Cardiac fibroblast (primary cell): ENCODE measurements at regions not wholly inside any gene's neighbourhood (a gene's known extent, or its start where the extent isn't known, plus 50 kb on each side); places are given as distances from the start of the nearest gene placed in this dataset.

Experiments used
- DNase-seq, 2 donors: peaks; one replicate each; pipeline versions ENCODE4 v3.0.0 to v3.0.0-alpha.2; 2010; ENCODE audit warnings: low read depth in 2 of 2
- H3K4me3 ChIP-seq, 2 donors: replicated peaks in 1 of 2; 1 replicate in 1 of 2; 2 replicates in 1 of 2; pipeline ENCODE4 v1.5.1; 2011; ENCODE audit warnings: low read depth in 2 of 2, low read length in 2 of 2, mild to moderate bottlenecking in 2 of 2, moderate library complexity in 1 of 2
- TF ChIP-seq, protein P1 (sequence below): IDR thresholded peaks from one replicate; pipeline ENCODE4 v1.5.1; 2011; ENCODE audit warnings: low read depth, mild to moderate bottlenecking, low read length, inconsistent platforms

DNA sequence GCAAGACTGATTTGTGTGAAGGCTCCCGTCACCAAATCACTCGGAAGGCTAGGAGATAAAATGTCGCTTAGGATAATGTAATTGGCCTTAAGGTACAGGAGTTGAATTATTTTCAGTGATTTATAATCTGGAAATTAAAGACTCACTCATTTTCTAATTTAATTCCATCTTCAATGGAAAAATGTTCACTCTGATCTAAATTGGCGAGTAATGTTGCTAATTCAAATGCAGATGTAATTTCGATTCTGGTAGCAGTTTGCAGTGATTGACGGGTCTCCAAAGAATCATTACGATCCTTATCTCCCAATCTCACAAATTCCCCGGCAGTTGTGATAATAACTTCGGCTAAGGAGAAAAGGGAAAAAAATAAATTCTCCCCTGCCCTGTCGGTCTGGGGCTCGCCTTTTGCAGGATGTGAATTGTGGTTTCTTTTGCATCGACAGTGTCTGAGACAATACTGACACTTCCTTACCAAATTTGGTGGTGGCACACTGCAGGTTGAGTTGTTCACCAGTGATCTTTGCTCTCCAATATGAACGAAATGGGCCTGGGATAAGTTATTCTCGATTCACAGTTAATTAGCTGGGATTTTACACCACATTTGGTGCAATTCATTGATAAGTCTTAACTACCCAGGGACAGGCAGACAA, 215.1 kb upstream of the GPR26 start:
- TF ChIP-seq, protein P1, sequence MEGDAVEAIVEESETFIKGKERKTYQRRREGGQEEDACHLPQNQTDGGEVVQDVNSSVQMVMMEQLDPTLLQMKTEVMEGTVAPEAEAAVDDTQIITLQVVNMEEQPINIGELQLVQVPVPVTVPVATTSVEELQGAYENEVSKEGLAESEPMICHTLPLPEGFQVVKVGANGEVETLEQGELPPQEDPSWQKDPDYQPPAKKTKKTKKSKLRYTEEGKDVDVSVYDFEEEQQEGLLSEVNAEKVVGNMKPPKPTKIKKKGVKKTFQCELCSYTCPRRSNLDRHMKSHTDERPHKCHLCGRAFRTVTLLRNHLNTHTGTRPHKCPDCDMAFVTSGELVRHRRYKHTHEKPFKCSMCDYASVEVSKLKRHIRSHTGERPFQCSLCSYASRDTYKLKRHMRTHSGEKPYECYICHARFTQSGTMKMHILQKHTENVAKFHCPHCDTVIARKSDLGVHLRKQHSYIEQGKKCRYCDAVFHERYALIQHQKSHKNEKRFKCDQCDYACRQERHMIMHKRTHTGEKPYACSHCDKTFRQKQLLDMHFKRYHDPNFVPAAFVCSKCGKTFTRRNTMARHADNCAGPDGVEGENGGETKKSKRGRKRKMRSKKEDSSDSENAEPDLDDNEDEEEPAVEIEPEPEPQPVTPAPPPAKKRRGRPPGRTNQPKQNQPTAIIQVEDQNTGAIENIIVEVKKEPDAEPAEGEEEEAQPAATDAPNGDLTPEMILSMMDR: no peak
- DNase-seq: no peak

DNA sequence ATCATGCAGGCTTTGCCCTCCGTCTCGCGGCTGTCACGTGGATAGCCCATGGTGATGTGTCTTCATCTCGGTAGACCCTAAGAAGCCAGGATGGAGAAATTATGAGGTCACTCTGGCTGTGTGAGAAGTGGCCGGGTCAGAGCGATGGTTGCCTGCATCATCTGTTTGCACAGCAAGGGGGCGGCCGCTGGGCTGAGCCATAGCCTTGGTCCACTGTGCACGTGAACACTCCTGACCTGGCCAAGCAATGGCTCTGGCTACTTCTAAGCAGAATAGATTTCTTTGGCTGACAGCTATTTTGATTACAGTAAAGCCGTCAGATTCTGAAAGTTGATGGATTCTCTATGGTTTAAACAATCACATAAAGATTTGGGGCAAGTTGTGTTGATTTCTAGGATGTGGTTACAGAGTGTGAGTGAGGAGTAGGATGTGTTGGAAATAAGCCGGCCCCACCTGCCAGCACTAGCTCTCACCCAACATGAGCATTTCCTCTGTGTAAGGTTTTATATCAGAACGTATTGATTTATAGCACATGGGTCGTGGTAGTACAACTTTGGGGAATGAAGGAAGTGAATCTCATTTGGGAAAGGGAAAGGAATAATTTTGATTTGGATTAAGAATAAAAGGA, 214.4 kb upstream of the GPR26 start:
- DNase-seq: no peak
- TF ChIP-seq, protein P1: no peak
- no peak overlapping the region for H3K4me3 ChIP-seq

More for the DNA sequence above, 215.1 kb upstream of the GPR26 start:
- no peak overlapping the region for H3K4me3 ChIP-seq

DNA sequence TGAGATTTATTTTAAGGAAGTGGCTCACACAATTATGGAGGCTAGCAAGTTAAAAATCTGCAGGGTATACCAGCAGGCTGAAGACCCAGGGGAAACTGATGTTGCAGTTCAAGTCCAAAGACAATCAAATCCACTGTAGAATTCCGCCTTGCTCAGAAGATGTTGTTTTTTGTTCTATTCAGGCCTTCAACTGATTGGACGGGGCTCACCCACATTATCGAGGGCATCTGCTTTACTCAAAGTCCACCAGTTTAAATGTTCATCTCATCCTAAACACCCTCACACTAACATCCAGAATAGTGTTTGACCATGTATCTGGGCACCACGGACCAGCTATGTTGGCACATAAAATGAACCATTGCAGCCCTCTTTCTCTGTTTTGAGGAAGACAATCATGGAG, 211.2 kb upstream of the GPR26 start:
- no peak overlapping the region for H3K4me3 ChIP-seq
- no peak for DNase-seq
- TF ChIP-seq, protein P1: no peak

DNA sequence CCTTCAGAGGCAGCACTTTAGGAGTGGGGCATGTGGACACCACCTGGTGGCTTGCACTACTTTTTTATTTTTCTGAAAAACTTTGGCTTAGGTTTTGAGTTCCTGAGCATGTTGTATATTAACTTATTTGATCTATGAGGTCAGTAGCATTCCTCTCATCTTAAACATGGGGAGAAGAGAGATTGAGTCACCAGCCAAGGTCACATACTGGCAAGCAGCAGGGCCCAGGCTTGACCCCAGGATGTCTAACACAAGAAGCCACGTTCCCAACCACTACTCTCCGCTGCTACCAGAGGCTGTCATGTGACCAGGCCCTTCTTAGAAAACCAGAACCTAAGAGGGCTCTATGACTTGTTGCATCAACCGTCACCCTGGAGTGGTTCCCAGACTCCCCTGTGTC, 210.3 kb upstream of the GPR26 start:
- H3K4me3 ChIP-seq: no peak overlapping the region
- no peak for DNase-seq
- TF ChIP-seq, protein P1: no peak

DNA sequence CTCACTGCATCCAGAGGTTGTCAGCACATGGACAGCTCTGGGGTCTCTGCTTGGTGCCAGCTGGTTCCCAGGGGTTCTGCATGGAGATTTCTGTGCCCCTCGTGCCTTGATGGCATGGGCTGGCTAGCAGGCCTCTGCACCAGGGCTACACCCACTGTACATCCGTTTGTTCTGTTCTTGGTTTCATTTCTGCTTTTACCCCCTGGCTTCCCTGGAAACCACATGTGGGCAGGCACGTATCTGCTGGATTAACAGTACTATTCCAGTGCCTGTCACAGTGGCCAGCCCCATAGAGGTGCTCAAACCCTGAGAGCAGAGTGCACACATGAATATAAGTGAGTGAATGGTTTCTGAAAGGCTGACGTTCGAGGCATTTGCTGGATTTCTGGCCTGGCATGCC, 207.2 kb upstream of the GPR26 start:
- TF ChIP-seq, protein P1: no peak
- no peak for DNase-seq
- no peak overlapping the region for H3K4me3 ChIP-seq

DNA sequence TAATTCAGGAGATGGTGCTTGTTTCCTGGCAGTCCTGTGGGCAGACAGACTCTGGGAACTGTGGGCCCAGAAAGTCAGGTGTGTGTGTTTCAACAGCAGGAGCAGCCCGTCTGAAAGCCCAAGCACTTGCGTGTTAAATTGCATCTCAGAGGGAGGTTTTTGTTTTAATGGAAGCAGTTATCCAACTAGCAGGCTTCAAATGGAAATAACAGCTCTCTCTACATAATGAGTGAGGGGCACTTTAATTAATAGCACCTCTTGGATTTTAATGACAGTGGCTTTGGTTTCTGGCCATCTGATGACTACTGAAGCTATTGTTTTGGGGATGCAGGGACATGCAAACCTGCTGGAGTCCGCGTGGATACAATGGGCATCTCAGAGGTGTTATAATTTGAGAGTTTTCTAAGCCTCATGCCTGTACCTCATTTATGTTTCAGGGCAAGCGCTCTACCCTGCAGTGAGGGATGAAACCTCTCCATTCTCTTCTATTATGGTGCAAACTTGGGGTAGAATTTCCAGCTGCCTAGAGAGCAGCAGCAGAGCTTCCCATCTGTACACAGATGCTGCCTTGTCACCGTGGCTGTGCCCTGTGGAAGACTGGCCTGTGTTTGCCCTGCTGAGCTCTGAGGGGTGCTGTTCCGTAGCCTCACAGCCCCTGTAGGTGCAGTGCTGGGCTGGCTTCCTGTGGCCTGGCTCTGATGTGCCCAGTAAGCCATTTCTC, 206.6 kb upstream of the GPR26 start:
- H3K4me3 ChIP-seq: no peak overlapping the region
- no peak for DNase-seq
- TF ChIP-seq, protein P1: no peak
